Suprapubic skin (tissue), 3 donors: ENCODE measurements at regions not wholly inside any gene's neighbourhood (a gene's known extent, or its start where the extent isn't known, plus 50 kb on each side); places are given as distances from the start of the nearest gene placed in this dataset.
A peak's percentile ranks its signal among the peaks of the same experiment; 100 is the strongest.

ENCODE experiments used
- CTCF ChIP-seq, 2 donors: fragments of 200-600 bp in 1 of 2; fragments of 450-650 bp in 1 of 2; sonication (generic) in 1 of 2; IDR thresholded peaks; one replicate each; pipeline ENCODE4 v1.5.1; 2016 to 2019; ENCODE audit warnings: antibody characterized with exemption in 2 of 2, mild to moderate bottlenecking in 1 of 2, moderate library complexity in 1 of 2
- POLR2AphosphoS5 ChIP-seq, 3 donors: sonication (generic); formaldehyde crosslinking; IDR thresholded peaks; one replicate each; pipeline ENCODE4 v1.6.1; 2017; ENCODE audit warnings: antibody characterized with exemption in 3 of 3

- no peak for TF ChIP-seq CTCF (IDR thresholded peaks at IDR 0.05)
- peak in 1 of 3 donors; percentile 83 for TF ChIP-seq POLR2AphosphoS5 (IDR thresholded peaks at IDR 0.05)
Observed at GRCh38 chr15:99454941-99455788, 110.6 kb upstream of the MEF2A start.
